Hematopoietic multipotent progenitor cell treated with erythropoietin and hydrocortisone succinate and interleukin-3 and kit ligand, for 8 days (in vitro differentiated cells): ENCODE measurements at regions not wholly inside any gene's neighbourhood (a gene's known extent, or its start where the extent isn't known, plus 50 kb on each side); places are given as distances from the start of the nearest gene placed in this dataset.
"Not testable (repeated sequence)": the region's sequence is repeated elsewhere in the genome, so short reads cannot be mapped to it uniquely, and the experiment has no call there.

Experiments
- DNase-seq: peaks from one replicate; pipeline ENCODE4 v3.0.0-alpha.2; 2015

DNA sequence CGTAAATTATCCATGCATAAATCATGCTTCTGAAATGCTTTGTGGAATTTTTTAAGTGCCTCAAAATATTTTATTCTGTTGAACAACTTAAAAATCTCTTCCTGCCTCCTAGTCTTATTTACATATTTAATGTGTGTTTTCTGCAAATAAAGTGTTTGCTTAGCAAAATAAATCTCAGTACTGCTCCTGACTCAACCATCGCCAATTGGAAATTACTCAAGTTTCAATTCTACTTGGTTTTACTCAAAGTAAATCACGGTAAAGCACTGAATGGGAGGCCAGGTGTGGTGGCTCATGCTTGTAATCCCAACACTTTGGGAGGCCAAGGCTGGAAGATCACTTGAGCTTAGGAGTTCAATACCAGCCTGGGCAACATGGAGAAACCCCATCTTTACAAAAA lies 152.2 kb upstream of the NR5A2 start:
- no peak for DNase-seq

DNA sequence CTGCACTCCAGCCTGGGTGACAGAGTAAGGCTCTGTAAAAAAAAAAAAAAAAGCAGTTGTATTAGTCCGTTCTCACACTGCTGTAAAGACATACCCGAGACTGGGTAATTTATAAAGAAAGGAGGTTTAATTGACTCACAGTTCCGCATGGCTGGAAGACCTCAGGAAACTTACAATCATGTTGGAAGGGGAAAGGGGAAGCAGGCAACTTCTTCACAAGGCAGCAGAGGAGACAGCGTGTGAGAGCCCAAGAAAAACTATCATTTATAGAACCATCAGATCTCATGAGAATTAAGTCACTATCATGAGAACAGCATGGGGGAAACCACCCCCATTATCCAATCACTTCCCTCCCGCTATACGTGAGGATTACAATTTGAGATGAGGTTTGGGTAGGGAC lies 151.7 kb upstream of the NR5A2 start:
- no peak for DNase-seq

DNA sequence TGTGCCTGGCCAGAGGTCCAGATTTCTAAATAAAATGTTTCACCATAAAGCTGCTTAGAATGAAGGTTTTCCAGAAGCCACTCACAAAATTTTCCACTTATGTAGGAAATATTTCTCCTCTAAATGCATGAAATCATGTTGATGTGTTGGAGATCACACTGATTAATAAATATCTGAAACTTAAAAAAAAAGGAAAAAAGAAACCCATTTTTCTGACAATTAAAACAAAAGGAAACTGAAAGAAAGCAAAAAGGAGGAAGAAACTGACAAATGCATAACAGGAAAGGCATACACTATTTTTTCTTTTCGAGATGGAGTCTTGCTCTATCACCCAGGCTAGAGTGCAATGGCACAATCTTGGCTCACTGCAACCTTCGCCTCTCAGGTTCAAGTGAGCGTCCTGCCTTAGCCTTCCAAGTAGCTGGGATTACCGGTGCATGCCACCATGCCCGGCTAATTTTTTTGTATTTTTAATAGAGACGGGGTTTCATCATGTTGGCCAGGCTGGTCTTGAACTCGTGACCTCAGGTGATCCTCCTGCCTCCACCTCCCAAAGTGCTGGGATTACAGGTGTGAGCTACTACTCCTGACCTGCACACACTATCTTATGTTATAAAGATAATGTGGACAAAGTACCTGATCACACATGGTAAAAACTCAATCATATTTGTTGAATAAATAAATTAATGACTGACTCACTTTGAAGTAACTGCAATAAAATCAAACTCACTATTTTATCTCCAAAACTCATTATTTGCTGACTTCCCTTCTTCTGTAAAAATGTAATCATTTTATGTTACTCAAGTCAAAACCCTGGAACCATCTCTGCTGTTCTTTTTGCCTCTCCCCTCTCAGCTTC lies 149.8 kb upstream of the NR5A2 start:
- no peak for DNase-seq

DNA sequence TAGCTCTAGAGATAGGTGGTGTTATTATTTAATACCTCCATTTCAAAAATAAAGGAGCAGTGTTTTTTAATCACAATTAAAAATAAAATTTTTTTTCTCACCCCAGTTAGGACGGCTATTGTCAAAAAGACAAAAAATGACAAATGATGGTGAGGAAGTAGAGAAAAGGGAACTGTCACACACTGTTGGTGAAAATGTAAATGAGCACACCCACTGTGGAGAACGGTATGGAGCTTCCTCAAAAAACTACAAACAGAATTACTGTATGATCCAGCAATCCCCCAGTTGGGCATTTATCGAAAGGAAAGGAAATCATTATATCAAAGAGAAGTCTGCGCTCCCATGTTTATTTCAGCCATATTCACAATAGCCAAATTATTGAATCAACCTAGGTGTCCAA lies 148.7 kb upstream of the NR5A2 start:
- DNase-seq, result no peak

DNA sequence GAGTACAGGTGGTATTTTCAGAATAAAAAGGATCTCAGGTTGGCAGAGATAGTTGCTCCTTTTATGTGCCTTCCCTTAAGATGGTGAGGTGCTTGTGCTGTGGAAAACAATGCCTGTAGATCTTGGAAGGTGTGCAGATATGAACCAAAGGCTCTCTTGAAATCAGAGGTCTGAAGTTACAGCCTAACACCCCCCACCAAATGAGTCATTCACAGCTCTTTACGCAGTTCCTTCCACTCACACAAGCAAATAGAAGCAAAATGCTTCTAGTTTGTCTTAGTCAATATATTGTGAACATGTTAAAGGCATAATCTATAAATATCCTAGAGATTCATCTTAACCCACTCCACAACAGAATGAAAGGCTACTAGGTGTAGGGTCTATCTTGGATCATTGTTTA lies 128.9 kb upstream of the NR5A2 start:
- DNase-seq, result no peak

DNA sequence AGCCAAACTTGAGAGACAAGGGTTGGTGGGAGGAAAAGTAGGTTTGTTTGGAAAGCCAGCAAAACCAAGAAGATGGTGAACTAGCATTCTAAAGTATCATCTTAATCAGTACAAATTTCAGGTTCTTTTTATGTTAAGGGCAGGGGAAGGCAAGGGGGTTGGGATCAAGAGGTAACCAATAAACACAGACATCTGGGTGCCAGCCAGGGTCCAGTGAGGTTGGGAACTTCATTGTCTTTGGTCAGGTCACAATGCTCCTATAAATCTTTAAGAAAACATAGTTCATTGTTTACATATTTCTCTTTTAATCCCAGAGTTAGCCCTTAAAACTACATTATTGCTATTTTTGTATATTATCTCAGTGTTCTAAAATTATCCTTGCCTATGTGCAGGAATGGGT lies 126.2 kb upstream of the NR5A2 start:
- DNase-seq, result no peak

DNA sequence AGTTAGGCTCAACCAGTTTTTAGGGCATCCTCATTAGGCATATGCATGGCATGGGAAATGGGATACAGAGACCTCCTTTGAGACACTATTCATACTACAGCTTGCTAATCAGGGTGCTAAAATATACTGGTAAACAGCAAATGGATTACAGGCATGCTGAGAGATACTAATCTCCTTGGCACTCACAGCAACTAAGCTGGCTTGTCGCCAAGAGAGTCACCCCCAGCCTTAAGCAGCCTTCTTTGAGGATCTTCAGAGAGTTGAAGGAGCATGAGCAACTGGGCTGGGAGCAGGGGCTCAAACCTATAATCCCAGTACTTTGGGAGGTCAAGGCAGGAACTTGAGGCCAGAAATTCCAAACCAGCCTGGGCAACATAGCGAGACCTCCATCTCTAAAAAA lies 120.1 kb upstream of the NR5A2 start:
- DNase-seq, result peak; percentile 22

DNA sequence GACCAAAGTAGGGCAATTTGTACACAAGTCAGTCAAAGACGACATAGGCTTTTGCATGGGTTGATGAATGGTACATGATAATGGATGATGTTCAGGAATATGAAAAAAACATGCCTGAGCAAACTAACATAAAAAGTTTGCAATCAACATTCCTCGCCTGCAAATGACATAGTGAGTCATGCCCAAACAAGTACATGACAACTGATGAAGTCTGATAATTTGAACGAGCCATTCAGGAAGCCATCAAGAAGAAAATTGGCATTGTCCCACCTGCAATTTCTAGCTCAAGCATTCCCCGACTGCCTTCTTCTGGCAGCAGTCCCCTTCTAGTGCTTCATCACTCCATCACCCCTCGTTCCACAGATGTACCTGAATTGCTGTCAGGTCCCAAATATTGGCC lies 118.4 kb upstream of the NR5A2 start:
- no peak for DNase-seq

DNA sequence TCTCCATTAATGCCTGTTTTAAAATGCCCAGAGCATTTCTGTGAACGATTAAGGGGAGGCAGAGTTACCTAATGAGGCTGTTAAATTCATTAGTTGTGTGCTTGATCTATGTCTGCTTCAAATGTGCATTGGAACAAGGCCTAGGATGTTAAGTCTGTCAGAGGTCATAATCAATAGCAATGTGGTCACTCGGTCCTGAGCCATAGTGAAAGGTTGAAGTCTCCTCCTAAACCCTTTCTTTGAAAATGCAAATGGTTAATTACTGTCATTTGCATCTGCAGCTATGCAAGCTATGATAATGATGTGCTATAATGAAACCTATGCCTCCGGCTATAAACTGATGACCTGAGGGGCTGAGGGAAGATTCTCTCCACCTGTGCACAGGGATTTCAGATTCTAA lies 114.2 kb upstream of the NR5A2 start:
- no peak for DNase-seq

DNA sequence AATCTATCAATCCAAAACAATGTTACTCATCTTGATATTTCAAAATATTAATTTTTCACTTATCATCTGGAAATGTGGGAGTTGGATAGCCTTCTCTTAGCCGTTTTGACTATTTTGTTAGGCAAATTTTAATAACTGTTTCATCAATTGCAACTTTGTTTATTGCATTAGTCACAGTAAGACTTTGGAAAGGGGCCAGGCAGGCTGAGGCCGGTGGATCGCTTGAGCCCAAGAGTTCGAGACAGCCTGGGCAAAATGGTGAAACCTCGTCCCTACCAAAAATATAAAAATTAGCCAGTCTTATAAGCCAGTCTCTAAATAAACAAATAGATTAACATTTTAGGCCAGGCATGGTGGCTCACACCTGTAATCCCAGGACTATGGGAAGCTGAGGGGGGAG lies 113.0 kb upstream of the NR5A2 start:
- no peak for DNase-seq

DNA sequence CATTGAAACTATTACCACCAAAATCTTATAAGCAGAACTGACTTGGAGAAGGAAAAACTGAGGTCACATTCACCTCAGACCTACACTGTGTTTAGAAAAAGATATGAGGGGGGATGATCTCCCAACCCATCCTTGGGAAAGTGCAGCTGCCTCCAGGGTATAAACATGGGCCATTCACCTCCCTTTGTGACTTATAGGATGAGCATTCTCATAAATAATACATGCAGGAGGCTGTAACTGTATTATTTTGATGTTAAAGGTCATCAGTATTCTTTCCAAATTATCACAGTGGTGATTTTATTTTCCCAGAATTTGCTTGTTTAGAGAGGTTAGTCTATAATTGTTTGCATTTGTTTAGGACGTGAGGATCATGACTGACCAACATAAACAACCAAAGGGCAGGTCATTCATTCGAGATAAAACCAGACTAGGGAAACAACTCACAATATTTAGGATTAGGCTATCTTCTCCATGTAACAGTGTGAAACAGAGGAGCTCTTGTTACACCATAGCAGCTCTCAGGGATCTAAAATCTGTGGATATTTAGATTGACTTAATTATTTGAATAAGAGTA lies 109.2 kb upstream of the NR5A2 start:
- no peak for DNase-seq

DNA sequence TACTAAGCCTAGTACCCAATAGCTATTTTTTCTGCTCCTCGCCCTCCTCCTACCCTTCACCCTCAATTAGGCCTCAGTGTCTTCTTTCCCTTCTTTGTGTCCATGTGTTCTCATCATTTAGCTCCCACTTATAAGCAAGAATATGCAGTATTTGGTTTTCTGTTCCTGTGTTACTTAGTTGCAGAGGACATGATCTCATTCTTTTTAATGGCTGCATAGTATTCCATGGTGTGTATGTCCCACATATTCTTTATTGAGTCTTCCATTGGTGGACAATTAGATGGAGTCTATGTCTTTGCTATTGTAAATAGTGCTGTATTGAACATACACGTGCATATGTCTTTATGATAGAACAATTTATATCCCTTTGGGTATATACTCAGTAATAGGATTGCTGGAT lies 106.9 kb upstream of the NR5A2 start:
- no peak for DNase-seq

DNA sequence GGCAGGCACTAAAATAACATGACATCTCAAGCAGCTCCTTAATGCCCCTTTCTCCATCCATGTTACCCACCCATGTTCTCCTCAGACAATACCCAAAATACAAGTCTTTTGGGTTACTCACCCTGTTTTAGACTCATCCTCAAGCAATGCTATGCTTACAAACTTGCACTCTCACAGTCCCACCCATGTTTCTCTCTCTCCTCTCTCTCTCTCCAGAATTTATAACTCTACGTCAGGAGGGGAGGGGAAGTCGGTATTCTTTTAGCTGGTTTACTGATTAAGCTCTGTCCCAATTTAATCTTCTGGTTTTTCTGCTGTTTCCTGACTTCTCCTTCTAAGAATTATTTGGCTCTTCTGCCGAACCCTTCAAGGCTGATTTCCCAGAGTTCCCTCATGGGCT lies 98.0 kb upstream of the NR5A2 start:
- no peak for DNase-seq

DNA sequence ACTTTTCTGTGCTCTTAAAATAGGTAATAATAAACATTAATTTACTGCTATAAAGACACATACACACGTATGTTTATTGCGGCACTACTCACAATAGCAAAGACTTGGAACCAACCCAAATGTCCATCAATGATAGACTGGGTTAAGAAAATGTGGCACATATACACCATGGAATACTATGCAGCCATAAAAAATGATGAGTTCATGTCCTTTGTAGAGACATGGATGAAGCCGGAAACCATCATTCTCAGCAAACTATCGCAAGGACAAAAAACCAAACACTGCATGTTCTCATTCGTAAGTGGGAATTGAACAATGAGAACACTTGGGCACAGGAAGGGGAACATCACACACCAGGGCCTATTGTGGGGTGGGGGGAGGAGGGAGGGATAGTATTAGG lies 97.4 kb upstream of the NR5A2 start:
- DNase-seq, result not testable (repeated sequence)

DNA sequence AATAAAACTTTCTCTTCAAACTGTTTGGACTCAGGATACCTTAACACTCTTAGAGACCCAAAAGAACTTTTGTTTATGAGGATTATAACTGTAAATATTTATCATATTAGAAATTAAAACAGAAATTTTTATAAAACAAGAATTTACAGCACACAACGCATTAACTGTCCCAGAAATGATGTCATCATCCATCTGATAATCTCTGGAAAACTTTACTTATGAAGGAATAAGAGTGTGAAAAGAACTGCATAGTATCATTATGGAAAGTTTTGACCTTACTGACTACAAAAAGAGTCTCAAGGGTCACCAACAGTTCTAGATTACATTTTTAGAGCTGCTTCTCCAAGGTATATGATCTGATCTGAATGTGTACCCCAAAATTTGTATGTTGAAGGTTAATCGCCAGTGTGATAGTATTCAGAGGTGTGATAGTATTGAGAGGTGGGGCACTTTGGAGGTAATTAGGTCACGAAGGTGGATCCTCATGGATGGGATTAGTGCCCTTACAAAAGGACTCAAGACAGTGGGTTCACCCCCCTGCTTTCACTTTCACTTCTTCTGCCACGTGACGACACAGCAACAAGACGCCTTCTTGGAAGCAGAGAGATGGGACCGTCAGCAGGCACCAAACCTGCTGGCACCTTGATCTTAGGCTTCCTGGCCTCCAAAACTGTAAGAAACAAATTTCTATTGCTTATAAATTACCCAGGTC lies 95.7 kb upstream of the NR5A2 start:
- DNase-seq, result peak; percentile 76

DNA sequence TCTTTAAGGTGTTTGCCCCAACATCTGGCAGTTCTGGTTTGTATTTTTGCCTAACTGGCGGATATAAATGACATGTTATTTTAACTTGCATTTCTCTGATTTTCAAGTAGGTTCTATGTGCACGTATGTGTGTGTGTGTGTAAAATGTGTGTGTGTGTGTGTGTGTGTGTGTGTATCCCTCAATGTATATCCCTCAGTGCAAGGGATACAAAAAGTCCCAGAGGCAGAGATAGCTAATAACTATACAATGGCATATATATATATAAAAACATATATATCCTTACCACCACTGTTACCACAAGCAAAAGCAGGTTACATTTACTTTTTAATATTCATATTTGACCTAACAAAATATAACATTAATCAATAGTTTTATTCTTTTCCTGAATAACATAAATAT lies 95.0 kb upstream of the NR5A2 start:
- DNase-seq, result no peak

DNA sequence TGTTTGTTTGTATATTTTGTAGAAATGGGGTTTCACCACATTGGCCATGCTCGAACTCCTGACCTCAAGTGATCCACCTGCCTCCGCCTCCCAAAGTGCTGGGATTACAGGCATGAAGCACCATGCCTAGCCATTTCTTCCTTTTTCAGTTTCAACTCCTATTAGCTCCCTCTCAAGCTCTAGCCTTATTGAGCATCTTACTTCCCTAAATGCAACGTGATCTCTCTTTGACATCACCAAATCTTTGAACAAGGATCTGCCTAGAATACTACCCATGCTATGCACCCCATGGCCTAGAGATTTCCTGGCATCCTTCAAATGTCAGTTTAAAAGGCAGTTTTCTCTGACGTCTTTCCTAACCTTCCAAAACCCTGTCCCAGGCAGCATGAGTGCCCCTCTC lies 91.1 kb upstream of the NR5A2 start:
- no peak for DNase-seq

DNA sequence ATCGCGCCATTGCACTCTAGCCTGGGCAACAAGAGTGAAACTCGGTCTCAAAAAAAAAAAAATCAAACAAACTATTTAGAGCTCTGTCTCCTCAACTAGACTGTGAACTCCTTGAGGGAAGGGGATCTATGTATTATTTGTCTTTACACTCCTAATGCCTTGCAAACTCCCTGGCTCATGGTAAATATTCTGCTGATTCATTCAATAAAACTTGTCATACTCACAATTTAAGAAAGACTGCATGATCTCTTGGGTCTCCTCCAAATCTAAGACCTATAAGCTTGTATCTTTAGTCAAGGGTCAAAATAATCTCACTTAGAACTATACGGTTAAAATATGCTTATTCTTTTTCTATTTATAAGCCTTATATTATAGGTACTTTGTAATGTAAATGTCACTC lies 90.3 kb upstream of the NR5A2 start:
- no peak for DNase-seq

DNA sequence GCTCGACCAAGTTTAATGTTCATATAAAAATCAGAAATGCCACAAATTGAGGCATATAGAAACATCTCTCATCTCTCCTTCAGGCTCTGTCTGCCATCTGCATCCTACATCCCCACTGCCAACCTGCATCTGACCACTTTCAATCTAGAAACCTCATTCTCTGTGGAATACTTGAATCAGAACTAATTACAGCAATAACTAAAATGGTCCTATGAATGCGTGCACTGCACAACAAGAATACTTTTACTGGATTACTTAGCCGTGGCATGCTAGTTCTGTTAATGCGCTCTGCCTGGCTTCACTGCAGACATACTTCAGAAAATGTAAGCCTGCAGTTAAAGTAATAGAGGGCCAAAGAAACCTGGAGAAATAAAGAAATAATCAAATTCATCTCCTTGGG lies 89.8 kb upstream of the NR5A2 start:
- DNase-seq, result no peak

DNA sequence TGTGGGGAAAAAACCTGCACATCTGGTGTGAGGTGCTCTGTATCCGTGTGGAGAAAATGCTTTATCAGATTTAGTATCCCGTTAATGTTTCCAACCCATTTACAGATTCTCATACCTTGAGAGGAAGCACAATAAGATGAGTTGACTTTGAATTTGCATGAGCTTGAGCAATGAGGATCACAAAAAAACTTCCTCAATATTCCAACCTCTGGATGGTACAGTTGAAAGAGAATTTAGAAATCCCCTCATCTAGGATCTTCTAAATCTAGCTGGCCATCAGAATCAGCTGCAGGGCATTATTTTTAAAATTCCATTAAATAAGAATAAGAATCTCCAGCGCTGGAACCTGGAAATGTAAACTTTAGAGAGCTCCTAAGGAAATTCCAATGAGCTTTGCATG lies 82.5 kb upstream of the NR5A2 start:
- DNase-seq, result no peak

DNA sequence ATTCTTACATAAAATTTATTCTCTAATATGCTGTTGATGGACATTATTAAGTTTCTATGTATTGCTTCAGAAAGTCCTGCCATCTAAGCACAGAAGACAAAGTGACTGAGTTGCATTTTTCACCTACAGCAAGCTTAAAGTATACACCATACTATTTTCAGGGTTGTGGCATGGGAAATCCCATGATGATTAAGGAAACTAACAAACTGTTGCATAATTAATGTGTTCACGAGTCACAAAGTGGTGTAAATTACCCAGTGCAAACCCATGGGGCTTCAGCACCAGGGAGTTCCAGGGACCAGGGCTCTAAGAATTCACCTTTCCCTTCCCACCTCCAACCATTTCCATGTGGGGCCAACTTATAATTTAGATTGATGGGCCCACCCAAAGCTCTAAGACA lies 81.9 kb upstream of the NR5A2 start:
- no peak for DNase-seq

DNA sequence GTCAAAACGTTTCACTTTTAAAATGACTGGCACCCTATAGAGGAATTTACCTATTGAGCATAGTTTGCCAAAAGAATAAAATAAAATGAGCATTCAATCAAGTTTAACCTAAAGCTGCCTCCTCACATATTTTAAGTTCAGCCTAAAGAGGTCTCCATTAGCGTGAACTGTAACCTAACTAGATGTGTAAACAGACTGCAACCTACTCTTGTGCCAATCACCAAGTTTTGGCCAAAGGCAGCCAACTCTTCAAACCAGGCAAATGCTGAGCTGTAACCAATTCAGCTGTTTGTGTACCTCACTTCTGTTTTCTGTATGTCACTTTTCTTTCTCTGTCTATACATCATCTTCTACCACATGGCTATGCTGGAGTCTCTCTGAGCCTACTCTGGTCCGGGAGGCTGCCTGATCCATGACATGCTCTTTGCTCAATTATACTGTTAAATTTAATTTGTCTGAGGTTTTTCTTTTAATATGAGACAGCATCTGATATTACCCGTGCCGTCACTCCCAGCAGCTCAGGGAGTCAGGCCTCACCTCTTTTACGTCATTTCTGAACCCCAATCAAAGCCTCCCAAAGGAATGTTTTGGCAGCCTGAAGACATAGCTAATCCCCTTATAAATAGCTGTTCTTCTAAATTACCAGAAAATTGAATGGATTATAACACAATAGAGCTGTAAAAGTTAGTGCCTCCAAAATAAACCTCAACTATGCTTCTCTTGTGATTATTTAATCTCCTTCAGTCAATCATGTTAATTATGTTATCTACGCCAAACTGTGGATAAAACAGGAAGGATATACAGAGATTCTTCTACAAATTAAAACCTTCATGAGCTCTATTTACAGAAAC lies 81.0 kb upstream of the NR5A2 start:
- DNase-seq, result no peak

DNA sequence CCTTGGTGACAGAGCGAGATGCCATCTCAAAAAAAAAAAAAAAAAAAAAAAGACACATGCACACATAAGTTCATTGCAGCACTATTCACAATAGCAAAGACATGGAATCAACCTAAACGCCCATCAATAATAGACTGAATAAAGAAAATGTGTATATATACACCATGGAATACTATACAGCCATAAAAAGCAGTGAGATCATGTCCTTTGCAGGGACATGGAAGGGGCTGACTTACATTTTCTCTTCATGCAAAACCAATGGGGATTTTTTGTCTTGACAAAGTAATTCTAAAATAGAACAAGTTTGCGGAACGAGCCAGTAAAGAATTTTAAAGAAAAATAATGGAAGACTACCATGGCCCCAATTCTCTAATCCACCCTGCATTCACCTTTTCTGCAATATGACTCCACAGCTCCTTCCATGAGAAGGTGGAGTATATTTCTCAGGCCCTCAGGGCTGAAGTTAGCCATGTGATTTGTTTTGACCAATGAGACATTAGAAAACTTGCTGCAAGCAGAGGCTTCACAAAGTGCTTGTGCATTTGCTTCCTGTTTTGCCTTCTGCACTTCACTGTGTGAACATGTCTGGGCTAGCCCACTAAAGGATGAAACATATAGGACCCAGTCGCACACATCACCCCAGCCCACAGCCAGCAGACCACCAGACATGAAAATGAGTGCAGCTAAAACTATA lies 78.8 kb upstream of the NR5A2 start:
- peak; percentile 28 for DNase-seq
